Fibroblast of skin of right biceps (primary cell): ENCODE measurements at regions not wholly inside any gene's neighbourhood (a gene's known extent, or its start where the extent isn't known, plus 50 kb on each side); places are given as distances from the start of the nearest gene placed in this dataset.
"Not testable (repeated sequence)": the region's sequence is repeated elsewhere in the genome, so short reads cannot be mapped to it uniquely, and the experiment has no call there.

Experiments
- DNase-seq: peaks from one replicate; pipeline ENCODE4 v3.0.0-alpha.2; 2013

DNA sequence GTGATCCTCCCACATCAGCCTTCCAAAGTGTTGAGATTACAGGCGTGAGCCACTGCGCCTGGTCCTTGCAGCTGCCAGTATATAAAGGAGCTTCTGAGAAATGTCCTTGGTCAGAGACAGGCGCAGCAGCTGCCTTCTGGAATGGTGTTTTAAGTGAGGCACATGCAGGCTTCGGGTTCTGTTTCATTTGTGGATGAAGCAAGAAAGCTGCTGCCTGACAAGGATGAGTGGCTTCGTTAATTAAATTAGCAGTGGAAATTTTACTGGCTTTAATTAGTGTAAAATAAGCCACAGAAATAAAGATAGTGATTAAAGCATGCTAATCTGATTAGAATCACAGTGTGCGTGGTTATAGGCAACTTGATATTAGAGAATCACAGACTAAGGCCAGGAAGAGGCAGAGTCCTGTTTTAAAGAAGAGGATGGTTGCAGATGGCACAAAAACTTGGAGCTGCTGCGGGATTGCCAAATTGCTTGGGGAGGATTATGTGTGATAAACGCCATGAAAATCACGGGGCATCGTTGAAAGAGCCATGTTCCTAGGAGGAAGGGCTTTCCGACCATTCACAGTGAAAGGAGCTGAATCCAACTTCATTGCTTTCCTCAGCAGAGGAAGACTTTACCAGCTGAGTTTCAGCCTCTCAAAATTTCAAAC, 348.4 kb upstream of the FAT1 start:
- DNase-seq: no peak

- DNase-seq: no peak
Measured at GRCh38 chr4:187073820-187074219, 350.2 kb upstream of the FAT1 start.

DNA sequence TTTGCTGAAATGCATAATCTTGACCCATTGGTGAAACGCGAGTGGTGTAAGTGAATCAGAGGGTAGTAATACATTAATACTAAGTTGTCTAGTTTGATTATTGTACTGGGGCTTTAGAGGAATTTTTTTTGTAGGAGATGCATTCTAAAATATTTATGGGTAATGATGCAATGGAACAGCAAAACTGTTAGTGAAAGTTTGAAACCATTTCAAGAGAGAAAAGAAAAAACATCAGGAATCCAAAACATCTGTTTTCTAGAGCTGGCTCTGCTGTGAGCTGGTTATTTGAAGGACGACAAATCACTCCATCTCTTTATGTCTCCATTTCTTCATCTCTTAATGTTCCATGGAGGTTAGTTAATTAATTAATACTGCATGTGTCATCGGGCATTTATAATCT, 351.9 kb upstream of the FAT1 start:
- DNase-seq: peak; percentile 21

- DNase-seq: no peak
Measured at GRCh38 chr4:187077744-187078401, 354.2 kb upstream of the FAT1 start.

GRCh38 chr4:187084701-187085100, 361.0 kb upstream of the FAT1 start:
- DNase-seq: peak; percentile 17

DNA sequence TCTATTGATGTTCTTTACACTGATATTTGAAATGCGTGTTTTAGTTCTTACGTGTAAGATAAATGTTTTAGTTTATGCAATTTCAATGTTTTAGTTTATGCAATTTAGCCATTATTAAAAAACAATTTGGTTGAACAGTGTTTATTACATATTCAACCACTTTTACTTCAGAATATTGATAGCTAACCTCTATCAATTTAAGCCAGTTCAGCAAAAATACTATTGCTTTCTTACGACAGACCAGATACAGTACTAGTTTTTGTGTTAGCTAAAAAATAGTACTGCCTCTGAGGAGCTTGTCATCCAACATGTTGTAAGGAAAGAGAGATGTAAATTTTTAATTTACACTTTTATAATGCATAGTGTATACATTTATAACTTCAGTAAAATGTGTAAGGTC, 361.7 kb upstream of the FAT1 start:
- DNase-seq: no peak

GRCh38 chr4:187086151-187086550, 362.5 kb upstream of the FAT1 start:
- no peak for DNase-seq

DNA sequence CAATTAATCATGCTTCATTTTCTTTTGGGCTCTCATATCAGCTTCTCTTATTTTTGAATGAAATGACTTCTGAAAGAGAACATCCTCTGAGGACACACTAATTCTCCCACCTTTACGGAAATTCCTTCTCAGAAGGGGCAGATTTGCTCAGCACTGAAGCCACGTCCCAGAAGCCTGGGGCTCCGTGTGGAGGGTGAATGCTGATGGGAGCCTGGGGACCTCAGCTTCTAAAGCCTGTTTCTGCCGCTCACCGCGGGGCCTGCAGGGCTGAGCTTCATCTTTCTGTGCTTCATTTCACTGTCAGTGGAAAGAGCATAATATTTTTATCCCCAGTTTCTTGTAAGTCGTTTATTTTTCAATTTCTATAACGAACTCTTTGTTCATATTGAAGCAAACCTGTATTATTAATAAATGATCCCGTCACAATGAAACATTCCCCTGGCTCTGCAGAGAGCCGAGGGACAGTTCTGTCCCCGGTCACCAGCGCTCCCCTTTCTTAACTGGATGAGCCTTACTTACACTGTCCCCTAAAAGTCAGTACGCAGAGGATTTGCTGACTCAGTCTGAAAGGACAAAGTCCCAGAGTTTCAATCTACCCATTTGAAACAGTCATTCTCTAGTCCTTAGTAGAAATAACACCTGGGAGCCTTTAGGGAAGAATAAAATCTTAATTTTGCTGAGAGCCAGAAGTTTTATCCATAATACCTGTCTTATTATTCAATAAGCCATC, 364.6 kb upstream of the FAT1 start:
- DNase-seq: no peak

GRCh38 chr4:187090401-187090800, 366.7 kb upstream of the FAT1 start:
- DNase-seq: peak; percentile 3

DNA sequence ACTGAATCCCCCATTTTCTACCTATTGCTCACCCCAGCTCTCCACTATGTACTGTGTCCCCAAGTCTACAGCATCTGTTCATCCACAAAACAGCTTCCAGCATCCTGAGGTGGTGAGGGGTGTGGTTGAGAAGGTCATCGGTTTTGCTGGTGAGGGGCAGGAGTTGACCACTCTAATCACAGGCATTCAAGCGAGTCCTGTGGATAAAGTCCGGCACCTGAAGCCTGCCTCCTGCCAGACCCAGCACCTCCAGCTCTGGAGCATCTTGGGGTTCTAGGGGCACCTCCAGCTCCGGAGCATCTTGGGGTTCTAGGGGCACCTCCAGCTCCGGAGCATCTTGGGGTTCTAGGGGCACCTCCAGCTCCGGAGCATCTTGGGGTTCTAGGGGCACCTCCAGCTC, 367.2 kb upstream of the FAT1 start:
- DNase-seq: not testable (repeated sequence)

DNA sequence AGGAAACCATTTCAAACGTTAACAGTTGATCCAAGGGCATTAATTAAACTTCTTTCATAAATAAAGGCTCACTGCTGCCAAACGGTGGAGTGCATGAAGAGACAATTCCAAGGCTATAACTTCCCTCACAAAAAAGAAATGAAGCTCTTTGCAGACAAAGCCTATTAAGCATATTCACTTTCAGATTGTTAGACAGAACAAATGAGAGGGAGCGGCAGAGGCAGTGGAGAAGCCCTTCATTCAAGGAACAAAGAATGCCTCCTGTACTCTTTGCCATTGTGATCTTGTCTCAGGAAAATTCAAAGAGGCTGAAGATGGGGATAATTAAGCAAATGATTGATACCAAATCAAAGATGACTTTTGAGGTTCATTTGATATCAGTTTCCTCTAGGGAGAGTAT, 370.5 kb upstream of the FAT1 start:
- DNase-seq: no peak

- DNase-seq: no peak
Measured at GRCh38 chr4:187098429-187098828, 374.8 kb upstream of the FAT1 start.

DNA sequence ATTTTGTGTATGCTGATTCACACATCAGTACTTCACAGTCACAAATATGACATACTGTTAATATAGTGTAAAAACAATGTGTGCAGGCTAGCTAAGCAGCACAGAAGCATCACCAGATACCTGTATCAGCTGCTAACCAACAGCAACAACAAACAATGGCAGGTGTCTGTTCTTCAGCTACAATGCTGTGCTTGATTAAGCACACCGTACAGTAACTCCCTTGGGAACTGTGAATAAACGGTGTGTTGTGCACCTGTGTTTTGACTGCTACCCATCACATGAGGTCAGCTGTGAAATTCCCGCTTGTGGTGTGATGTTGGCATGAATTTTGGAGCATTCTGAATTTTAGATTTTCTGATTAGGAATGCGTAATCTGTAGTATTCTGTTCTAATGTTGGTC, 379.7 kb upstream of the FAT1 start:
- DNase-seq: no peak

DNA sequence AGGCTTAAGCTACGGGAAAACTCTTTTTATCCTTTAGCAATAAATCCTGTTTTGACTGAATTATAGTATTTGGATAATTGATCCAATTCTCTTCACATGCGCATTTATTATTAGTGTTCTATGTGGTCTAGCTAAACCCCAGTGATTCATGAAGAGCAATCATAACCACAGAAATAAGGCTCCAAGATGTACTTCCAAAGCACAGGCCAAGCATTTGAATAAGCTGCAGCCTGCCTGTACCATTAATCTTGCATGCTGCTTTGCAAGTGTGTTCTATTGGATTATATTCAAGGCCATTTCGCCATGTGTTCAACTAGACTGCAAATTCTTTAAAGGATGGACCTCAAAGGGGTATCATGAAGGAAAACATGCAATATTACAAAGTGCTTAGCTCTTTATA, 385.2 kb upstream of the FAT1 start:
- DNase-seq: peak; percentile 15

GRCh38 chr4:187109636-187110035, 386.0 kb upstream of the FAT1 start:
- DNase-seq: no peak

DNA sequence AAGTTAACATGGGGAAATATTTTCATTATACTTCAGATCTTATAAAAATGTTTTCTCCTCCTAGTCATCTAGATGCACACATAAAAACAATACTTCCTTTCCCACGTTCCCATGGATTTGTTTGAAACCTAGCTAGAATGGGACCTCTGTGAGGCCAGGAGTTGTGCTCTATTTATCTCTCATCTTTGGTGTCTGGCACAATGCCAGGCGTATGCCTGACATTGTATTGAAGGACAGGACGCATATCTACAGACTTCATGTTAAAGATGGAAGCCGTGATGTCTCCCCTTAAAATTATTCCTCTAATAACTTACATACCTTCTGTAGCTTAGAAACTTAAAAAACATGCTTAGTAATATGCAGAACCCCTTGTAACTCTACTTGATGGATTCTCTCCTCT, 394.5 kb upstream of the FAT1 start:
- no peak for DNase-seq

DNA sequence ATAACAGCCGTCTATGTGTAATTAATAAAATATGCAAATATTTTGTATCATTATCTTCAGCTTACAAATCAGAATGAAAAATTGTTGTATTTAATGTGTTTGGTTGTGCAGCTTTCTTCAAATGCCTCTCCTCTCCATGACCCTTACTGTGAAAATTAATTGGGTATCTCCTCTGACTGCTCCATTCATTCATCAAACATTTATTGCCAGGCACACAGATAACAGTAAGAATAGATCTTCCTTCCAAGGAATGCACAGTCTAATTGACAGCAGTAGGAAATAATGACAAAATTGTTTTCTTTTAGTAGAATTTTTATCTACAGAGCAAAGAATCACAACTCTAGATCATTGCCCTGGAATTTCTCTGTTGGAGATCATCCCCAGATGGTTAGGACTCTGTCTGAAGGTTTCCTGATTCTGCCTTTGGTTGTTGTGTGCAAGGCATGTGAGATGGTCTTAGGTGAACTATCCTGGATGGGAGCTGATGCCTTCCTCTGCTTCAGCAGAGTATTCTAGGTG, 395.0 kb upstream of the FAT1 start:
- peak; percentile 29 for DNase-seq

- DNase-seq: no peak
Measured at GRCh38 chr4:187124331-187124730, 400.7 kb upstream of the FAT1 start.

DNA sequence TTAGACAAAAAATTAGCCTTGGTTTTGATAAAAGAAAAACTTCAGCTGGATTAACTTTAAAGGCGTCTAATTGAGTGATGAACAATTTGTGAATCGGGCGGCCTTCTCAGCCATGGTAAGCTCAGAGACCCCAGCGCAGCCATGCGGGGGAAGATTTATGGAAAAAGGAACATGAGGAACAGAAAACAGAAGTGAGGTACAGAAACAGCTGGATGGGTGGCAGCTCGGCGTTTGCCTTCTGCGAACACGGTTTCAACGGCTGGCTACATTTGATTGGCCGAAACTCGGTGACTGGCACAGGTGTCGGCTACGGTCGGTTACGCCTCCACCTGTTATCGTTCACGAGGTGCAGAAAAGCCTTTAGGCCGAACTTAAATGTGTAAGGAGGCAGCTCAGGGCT, 401.4 kb upstream of the FAT1 start:
- DNase-seq: no peak

- no peak for DNase-seq
Measured at GRCh38 chr4:187127456-187127855, 403.8 kb upstream of the FAT1 start.

DNA sequence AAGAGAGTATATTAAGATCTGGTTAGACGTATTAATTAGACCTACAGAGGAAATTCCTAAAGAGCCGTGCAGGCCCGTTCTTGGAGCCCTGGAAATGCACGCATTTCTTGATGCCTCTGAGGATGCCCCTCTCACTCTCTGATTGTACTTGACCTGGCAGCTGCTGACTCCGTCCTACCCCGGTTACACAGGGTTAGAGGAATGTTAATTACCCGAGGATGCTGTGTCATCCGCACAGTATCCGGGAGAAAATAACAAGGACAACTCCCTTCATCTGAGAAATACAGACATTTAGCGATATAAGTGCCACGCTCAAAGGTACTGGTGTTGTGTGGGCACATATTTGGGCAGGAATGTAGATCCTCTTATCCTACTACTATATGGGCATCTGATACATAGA, 404.6 kb upstream of the FAT1 start:
- peak; percentile 79 for DNase-seq

DNA sequence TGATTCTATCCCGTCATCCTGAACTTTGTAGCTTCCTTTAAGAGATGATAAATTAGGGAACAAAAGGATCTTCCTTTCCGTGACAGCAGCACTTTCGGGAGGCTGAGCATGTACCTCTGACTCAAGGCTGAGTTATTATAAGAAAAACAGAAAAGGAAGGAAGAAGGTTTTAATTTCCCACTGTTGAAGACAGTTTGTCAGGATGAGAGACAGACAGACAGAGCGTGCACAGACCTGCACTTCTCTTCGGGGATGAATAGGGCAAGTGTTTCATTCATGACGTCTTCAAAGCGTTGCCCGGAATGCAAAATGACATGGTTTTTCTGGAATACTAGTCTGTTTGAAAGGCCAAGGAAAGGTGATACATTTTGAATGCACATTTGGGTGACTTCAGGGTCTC, 405.3 kb upstream of the FAT1 start:
- DNase-seq: peak; percentile 74

DNA sequence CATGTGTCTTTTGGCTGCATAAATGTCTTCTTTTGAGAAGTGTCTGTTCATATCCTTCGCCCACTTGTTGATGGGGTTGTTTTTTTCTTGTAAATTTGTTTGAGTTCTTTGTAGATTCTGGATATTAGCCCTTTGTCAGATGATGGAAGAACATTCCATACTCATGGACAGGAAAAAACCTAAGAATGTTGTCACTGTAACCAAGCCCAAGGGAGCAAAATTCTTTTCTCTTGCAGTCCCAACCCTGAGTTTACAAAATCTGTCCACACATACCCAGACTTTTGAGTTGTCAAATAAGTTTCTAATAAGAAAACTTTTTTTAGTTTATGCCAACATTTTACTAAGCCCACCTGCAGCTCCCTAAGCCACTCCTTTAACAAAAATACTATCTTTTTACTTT, 408.2 kb upstream of the FAT1 start:
- DNase-seq: not testable (repeated sequence)

DNA sequence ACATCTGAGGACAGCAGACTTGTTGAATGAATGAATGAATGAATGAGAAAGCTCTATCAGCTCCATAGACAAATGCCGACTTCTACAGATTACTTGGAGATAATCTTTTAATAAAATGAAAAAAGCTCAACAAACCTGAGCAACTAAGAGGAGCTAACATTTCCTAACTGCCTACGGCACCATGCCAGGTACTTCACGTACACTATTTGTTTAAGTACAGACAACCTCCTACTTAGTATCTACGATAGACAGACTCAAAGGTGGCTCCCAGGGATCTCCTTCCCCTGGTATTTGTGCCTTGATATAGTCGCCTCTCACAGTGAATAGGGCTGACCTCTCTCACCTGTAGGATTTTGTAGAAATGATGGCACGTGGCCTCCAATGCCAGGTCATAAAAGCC, 412.2 kb upstream of the FAT1 start:
- no peak for DNase-seq
